ACC112 (cell line): ENCODE measurements at regions not wholly inside any gene's neighbourhood (a gene's known extent, or its start where the extent isn't known, plus 50 kb on each side); places are given as distances from the start of the nearest gene placed in this dataset.

Experiments
- H2AFZ ChIP-seq: fragments of 200-600 bp; sonication (generic); one replicate; pipeline ENCODE4 v1.6.0; 2017; ENCODE audit warnings: antibody characterized with exemption, low read length; ENCODE audit not compliant: unreplicated experiment
- H3K27ac ChIP-seq: fragments of 200-600 bp; sonication (generic); 2 replicates; pipeline ENCODE4 v1.5.1; 2014; ENCODE audit warnings: low read depth, mild to moderate bottlenecking, antibody characterized with exemption, low read length, moderate library complexity
- H3K27me3 ChIP-seq: fragments of 200-600 bp; sonication (generic); 2 replicates; pipeline ENCODE4 v1.6.1; 2014; ENCODE audit warnings: mild to moderate bottlenecking, antibody characterized with exemption, low read length, moderate library complexity, mixed read lengths; ENCODE audit not compliant: insufficient read depth
- H3K36me3 ChIP-seq: fragments of 200-600 bp; sonication (generic); 2 replicates; pipeline ENCODE4 v1.6.1; 2016; ENCODE audit warnings: mild to moderate bottlenecking, antibody characterized with exemption, low read length, moderate library complexity, mixed read lengths; ENCODE audit not compliant: insufficient read depth
- H3K4me1 ChIP-seq: fragments of 200-600 bp; sonication (generic); one replicate; pipeline ENCODE4 v1.6.1; 2016; ENCODE audit warnings: low read length, mixed read lengths; ENCODE audit not compliant: insufficient read depth, unreplicated experiment, control insufficient read depth
- H3K4me3 ChIP-seq: fragments of 200-600 bp; sonication (generic); 2 replicates; pipeline ENCODE4 v1.5.1; 2014; ENCODE audit warnings: mild to moderate bottlenecking, low read depth, low read length
- H3K79me2 ChIP-seq: fragments of 200-600 bp; sonication (generic); one replicate; pipeline ENCODE4 v1.6.0; 2016; ENCODE audit warnings: low read length; ENCODE audit not compliant: control insufficient read depth, unreplicated experiment, insufficient read depth

DNA sequence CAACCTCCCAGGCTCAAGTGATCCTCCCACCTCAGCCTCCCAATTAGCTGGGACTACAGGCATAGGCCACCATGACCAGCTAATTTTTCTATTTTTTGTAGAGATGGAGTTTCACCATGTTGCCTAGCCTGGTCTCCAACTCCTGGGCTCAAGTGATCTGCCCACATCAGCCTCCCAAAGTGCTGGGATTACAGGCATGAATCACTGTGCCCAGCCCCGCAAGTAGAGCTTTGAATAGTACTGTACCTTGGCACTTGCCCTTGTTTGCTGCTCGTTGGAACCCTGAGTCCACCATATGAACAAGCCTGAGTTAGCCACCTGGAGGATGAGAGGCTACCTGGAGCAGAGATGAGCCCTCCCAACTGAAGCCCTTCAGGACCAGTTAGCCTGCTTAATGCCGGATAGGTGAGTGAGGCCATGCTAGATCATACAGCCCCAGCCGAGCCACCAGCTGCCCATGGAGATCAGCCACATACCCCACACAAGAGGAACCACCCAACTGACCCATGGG is 267.9 kb downstream of the SHQ1 start:
- H3K27me3 ChIP-seq = peaks cover 10% of the 10 kb centered on the region; the same call in 1 of the 2 replicates
- no peak overlapping the region for H3K4me3 ChIP-seq
- H3K36me3 ChIP-seq = no peaks in the 10 kb centered on the region
- H3K4me1 ChIP-seq = no peaks in the 10 kb centered on the region
- H2AFZ ChIP-seq = no peak overlapping the region
- no peaks in the 10 kb centered on the region for H3K79me2 ChIP-seq
- no peak overlapping the region for H3K27ac ChIP-seq

DNA sequence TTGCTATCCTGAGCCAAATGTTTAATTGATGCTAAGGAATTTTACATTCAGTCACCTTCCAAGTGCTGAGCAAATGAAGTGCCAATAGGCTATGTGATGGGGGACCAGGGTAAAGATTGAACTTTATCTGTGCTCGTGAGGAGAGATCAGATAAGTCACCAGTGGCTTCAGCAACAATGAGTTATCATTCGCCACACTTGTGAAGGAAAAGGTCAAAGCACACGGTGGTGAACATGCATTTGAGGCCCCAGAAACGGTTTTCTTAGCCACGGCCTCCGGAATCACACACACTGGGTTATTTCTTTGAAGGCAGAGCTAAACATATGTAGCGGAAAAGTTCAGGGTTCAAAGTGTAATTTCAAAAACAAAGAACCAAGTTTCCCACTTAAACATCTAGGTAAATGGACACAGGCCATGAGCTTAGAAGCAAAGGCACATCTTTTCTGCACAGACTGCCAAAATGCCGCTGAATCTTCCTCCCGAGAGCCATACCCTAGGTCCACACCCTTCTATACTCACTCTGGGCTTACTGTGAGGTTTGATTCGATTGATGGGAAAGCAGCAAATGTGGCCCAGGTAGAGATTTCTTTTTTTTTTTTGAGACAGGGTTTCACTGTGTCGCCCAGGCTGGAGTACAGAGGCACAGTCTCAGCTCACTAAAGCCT is 268.5 kb downstream of the SHQ1 start:
- Histone ChIP-seq H3K79me2 (no peaks in the 10 kb centered on the region), H3K36me3 (no peaks in the 10 kb centered on the region), H2AFZ (no peak overlapping the region), H3K27ac (no peak overlapping the region), H3K4me3 (no peak overlapping the region), H3K4me1 (no peaks in the 10 kb centered on the region), H3K27me3 (peaks cover 10% of the 10 kb centered on the region; the same call in 1 of the 2 replicates)

DNA sequence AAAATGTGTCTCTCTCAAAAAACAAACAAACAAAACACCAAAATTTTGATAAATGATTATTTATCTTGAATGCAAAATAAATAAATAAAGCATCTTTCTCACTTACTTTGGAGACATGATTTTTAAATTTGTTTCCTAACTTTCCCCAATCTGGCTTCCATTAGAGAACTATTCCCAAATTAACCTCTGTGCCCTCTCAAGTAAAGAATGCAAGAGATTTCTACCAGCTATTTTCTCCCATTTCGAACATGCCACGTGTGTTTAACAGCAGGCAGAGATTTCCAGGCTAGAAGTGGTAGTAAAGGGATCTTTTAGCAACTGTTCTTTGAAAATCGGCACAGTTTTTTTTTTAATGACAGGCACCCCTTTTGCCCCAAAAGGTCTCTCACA is 269.1 kb downstream of the SHQ1 start:
- Histone ChIP-seq H3K27ac (no peak overlapping the region), H3K79me2 (no peaks in the 10 kb centered on the region), H3K4me3 (no peak overlapping the region), H3K4me1 (no peaks in the 10 kb centered on the region), H3K36me3 (no peaks in the 10 kb centered on the region), H3K27me3 (peaks cover 10% of the 10 kb centered on the region; the same call in 1 of the 2 replicates), H2AFZ (no peak overlapping the region)

DNA sequence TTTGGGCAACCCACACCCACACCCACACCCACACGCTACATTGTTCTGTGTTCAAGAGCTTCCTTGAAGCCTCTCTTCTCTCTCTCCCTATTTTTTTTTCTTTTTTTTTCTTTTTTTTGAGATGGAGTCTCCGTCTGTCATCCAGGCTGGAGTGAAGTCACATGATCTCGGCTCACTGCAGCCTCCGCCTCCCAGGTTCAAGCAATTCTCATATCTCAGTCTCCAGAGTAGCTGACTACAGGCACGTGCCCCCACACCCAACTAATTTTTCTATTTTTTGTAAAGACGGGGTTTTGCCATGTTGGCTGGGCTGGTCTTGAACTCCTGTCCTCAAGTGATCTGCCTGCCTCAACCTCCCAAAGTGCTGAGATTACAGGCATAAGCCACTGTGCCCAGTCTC is 271.1 kb downstream of the SHQ1 start:
- H3K36me3 ChIP-seq = no peaks in the 10 kb centered on the region
- H3K27me3 ChIP-seq = peaks cover 10% of the 10 kb centered on the region; the same call in 1 of the 2 replicates
- no peak overlapping the region for H2AFZ ChIP-seq
- H3K4me1 ChIP-seq = no peaks in the 10 kb centered on the region
- H3K27ac ChIP-seq = no peak overlapping the region
- H3K4me3 ChIP-seq = no peak overlapping the region
- H3K79me2 ChIP-seq = no peaks in the 10 kb centered on the region

DNA sequence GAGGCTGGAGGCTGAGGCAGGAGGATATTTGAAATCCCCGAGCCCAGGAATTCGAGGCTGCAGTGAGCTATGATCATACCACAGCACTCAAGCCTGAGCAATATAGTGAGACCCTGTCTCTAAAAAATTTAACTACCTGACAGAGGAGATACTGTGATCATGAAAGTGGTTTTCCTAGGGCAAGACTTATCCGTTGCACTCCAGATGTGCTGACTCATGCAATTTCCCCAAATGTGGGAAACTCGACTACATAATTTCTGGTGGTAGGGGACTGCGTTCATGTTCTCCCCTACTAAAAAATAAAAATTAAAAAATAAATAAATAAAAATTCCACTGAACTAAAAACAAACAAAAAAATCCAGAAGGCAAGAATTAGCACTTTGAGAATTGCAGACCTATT is 271.7 kb downstream of the SHQ1 start:
- peaks cover 8% of the 10 kb centered on the region; the same call in 1 of the 2 replicates for H3K27me3 ChIP-seq
- no peaks in the 10 kb centered on the region for H3K79me2 ChIP-seq
- H3K4me1 ChIP-seq = no peaks in the 10 kb centered on the region
- no peak overlapping the region for H3K27ac ChIP-seq
- no peak overlapping the region for H2AFZ ChIP-seq
- H3K36me3 ChIP-seq = no peaks in the 10 kb centered on the region
- H3K4me3 ChIP-seq = no peak overlapping the region

DNA sequence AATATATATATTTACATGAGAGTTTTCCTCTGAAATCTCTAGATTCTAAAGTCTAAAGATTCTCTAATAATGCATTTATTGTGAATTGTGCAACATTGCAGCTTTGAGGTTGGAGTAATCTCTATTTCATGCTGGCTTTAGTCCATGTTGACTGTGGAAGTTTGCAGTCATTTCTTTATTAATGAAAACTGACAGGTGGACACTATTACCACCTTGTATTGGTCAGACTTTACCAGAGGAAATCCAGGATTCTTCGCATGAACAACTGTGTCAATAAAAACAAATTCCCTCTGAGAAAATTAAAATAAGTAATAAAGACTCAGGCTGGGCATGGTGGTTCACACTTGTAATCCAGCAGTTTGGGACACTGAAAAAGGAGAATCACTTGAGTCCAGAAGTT is 274.1 kb downstream of the SHQ1 start:
- H3K4me1 ChIP-seq = no peaks in the 10 kb centered on the region
- H3K4me3 ChIP-seq = no peak overlapping the region
- no peak overlapping the region for H3K27ac ChIP-seq

DNA sequence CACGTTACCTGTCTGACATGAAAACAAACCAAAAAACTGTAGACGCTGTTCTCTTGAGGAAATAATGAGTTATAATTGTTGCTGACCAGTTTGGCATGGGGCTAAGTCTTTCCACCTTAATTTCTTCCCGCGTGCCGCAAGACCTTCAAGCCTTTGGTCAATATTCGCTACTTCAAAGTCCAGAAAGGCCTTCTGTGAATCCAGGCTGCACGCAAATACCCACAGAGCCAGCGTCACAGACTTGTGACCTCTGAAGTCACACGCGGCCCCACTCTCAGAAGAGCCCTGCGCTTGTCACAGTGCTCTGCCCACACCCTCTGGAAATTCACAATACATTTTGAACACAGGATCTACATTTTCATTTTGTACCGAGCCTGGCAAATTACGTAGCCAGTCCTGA is 275.2 kb downstream of the SHQ1 start:
- H3K27ac ChIP-seq = no peak overlapping the region
- H3K4me3 ChIP-seq = no peak overlapping the region
- no peaks in the 10 kb centered on the region for H3K4me1 ChIP-seq
- no peaks in the 10 kb centered on the region for H3K79me2 ChIP-seq
- H3K27me3 ChIP-seq = no peaks in the 10 kb centered on the region
- H3K36me3 ChIP-seq = no peaks in the 10 kb centered on the region
- no peak overlapping the region for H2AFZ ChIP-seq

More for the DNA sequence above, 274.1 kb downstream of the SHQ1 start:
- H3K27me3 ChIP-seq = no peaks in the 10 kb centered on the region; the same call in 1 of the 2 replicates
- no peaks in the 10 kb centered on the region for H3K36me3 ChIP-seq
- H3K79me2 ChIP-seq = no peaks in the 10 kb centered on the region
- no peak overlapping the region for H2AFZ ChIP-seq

DNA sequence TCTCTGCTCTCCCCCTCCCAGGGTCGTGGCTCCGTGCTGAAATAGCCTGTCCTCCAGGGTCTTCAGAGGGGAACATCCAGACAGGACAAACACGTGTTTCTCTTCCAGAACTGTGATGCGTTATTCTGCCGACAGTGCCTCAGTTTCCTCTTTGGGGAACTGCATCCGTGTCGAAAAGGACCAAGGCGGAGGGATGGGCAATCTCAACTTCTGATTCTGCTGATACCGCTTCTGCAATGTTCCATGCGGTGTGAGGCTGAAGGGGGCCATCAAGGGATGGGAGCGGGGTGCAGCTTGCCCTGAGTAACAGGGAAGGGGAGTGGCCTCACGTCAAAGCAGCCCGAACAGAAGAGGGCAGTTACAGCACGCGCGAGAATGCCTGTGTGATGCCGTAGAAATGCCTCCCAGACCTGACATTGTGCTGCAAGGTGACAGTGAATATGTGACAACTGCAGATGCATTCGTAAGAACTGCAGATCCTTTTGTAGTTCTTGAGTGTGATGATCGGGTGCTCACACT is 275.7 kb downstream of the SHQ1 start:
- no peaks in the 10 kb centered on the region for H3K36me3 ChIP-seq
- H3K4me1 ChIP-seq = no peaks in the 10 kb centered on the region
- H3K79me2 ChIP-seq = no peaks in the 10 kb centered on the region

DNA sequence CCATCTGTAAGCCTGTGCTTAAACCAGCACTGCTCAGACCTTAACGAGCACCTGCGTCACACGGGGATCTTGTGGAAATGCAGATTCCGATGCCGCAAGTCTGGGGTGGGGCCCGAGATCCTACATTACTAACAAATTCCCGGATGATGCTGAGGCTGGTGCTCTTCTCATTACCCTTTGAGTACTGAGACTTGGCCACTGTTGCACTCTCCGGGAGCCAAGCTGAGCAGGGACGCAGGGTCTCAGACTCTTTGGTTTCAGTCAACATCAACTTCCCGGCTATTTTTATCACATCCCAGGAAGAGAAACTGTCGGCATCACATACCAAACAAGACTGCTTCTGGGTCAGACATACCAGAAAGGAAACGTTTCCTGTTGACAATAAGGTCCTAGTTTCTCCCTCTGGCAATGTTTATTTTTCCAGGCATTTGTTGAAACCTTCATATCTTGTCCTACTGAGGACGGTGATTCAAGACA is 276.6 kb downstream of the SHQ1 start:
- Histone ChIP-seq H3K4me1 (no peaks in the 10 kb centered on the region), H3K79me2 (no peaks in the 10 kb centered on the region), H3K4me3 (no peak overlapping the region), H3K36me3 (no peaks in the 10 kb centered on the region), H2AFZ (no peak overlapping the region), H3K27me3 (no peaks in the 10 kb centered on the region), H3K27ac (no peak overlapping the region)

More for the DNA sequence above, 275.7 kb downstream of the SHQ1 start:
- H3K4me3 ChIP-seq = no peak overlapping the region
- H3K27ac ChIP-seq = no peak overlapping the region
- H3K27me3 ChIP-seq = no peaks in the 10 kb centered on the region
- H2AFZ ChIP-seq = no peak overlapping the region

DNA sequence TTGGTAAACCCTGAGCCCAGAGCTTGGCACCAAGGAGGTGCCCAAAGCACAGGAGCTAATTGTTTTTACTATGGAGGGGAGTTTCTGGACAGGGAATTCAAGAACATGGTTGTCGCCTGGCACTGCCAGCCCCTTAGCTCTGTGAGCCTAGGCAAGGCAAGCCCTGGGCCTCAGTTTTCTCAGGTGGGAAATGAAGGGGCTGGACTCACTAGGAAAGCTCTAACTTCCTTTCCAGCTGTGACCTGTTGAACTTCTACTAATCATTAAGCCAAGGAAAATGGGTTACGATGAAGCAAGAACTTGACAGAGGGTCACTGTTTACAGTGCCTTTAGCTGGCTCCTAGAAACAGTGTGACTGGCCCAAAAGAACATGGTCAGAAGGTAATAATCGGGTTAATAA is 277.2 kb downstream of the SHQ1 start:
- Histone ChIP-seq H3K27ac (no peak overlapping the region), H3K36me3 (no peaks in the 10 kb centered on the region), H2AFZ (no peak overlapping the region)

More for the DNA sequence above, 277.2 kb downstream of the SHQ1 start:
- H3K27me3 ChIP-seq = no peaks in the 10 kb centered on the region
- H3K4me1 ChIP-seq = no peaks in the 10 kb centered on the region
- H3K79me2 ChIP-seq = no peaks in the 10 kb centered on the region
- no peak overlapping the region for H3K4me3 ChIP-seq
